Peyer's patch (tissue), 4 donors: ENCODE measurements at regions not wholly inside any gene's neighbourhood (a gene's known extent, or its start where the extent isn't known, plus 50 kb on each side); places are given as distances from the start of the nearest gene placed in this dataset.
"Not testable (repeated sequence)": the region's sequence is repeated elsewhere in the genome, so short reads cannot be mapped to it uniquely, and the experiment has no call there.

Experiments
- POLR2A ChIP-seq, 2 donors: fragments of 450-650 bp; IDR thresholded peaks; one replicate each; pipeline ENCODE4 v1.5.1; 2017; ENCODE audit warnings: antibody characterized with exemption in 2 of 2, mild to moderate bottlenecking in 2 of 2, moderate library complexity in 2 of 2
- TF ChIP-seq, protein P1 (sequence below), 6 experiments: fragments of 450-650 bp in 4 of 6; fragments of 200-600 bp in 2 of 6; sonication (generic) in 1 of 6; IDR thresholded peaks; one replicate each; pipeline ENCODE4 v1.5.1; 2017 to 2019; ENCODE audit warnings: antibody characterized with exemption in 6 of 6, mild to moderate bottlenecking in 3 of 6, moderate library complexity in 1 of 6

GRCh38 chr1:148366136-148366753 lies 116.9 kb downstream of the PPIAL4G start:
- TF ChIP-seq, protein P1, sequence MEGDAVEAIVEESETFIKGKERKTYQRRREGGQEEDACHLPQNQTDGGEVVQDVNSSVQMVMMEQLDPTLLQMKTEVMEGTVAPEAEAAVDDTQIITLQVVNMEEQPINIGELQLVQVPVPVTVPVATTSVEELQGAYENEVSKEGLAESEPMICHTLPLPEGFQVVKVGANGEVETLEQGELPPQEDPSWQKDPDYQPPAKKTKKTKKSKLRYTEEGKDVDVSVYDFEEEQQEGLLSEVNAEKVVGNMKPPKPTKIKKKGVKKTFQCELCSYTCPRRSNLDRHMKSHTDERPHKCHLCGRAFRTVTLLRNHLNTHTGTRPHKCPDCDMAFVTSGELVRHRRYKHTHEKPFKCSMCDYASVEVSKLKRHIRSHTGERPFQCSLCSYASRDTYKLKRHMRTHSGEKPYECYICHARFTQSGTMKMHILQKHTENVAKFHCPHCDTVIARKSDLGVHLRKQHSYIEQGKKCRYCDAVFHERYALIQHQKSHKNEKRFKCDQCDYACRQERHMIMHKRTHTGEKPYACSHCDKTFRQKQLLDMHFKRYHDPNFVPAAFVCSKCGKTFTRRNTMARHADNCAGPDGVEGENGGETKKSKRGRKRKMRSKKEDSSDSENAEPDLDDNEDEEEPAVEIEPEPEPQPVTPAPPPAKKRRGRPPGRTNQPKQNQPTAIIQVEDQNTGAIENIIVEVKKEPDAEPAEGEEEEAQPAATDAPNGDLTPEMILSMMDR (IDR thresholded peaks at IDR 0.05): not testable (repeated sequence)
- TF ChIP-seq POLR2A (IDR thresholded peaks at IDR 0.05): not testable (repeated sequence)
